Natural killer cell treated with Interleukin-12 subunit alpha and Interleukin-12 subunit beta and Interleukin-15 and Interleukin-18, amount 100 ng/mL, for 72 hours (primary cell): ENCODE measurements at regions not wholly inside any gene's neighbourhood (a gene's known extent, or its start where the extent isn't known, plus 50 kb on each side); places are given as distances from the start of the nearest gene placed in this dataset.
A peak's percentile ranks its signal among the peaks of the same experiment; 100 is the strongest.
"Not testable (repeated sequence)": the region's sequence is repeated elsewhere in the genome, so short reads cannot be mapped to it uniquely, and the experiment has no call there.

ENCODE experiments used
- ATAC-seq, 2 donors: fragments of 150-1000 bp; cut with Tn5 transposase in 1 of 2; sonication (Bioruptor Pico), chemical (Tn5 transposase) in 1 of 2; 2 replicates each; pipeline ENCODE4 v1.10.0; 2021
- DNase-seq: peaks from one replicate; pipeline ENCODE4 v3.0.0; 2022; ENCODE audit warnings: low spot score
- H3K27ac Mint-ChIP-seq, 2 donors: 1 replicate in 1 of 2; 2 replicates in 1 of 2; pipeline ENCODE4 v1.8.0; 2022; ENCODE audit warnings: mixed read lengths in 2 of 2, mild to moderate bottlenecking in 1 of 2, moderate library complexity in 1 of 2
- H3K27me3 Mint-ChIP-seq, 2 donors: 1 replicate in 1 of 2; 2 replicates in 1 of 2; pipeline ENCODE4 v1.8.0; 2022; ENCODE audit warnings: mixed read lengths in 2 of 2
- H3K36me3 Mint-ChIP-seq: one replicate; pipeline ENCODE4 v1.8.0; 2022; ENCODE audit warnings: mixed read lengths
- H3K4me1 Mint-ChIP-seq, 2 donors: 1 replicate in 1 of 2; 2 replicates in 1 of 2; pipeline ENCODE4 v1.8.0; 2022; ENCODE audit warnings: low read depth in 2 of 2, mixed read lengths in 2 of 2, mild to moderate bottlenecking in 1 of 2
- H3K4me3 Mint-ChIP-seq: one replicate; pipeline ENCODE4 v1.8.0; 2022; ENCODE audit warnings: mixed read lengths
- H3K9me3 Mint-ChIP-seq: 2 replicates; pipeline ENCODE4 v1.8.0; 2022; ENCODE audit warnings: mixed read lengths

- Mint-ChIP-seq H3K36me3 (no peaks in the 10 kb centered on the region), H3K9me3 (peaks cover 14% of the 10 kb centered on the region), H3K27ac (no peak overlapping the region), H3K27me3 (no peaks in the 10 kb centered on the region), H3K4me1 (no peaks in the 10 kb centered on the region), H3K4me3 (no peak overlapping the region)
- DNase-seq (no peak), ATAC-seq (no peak)
These were observed 641.4 kb downstream of the ACTR3B start for GRCh38 chr7:153400735-153401593.

DNA sequence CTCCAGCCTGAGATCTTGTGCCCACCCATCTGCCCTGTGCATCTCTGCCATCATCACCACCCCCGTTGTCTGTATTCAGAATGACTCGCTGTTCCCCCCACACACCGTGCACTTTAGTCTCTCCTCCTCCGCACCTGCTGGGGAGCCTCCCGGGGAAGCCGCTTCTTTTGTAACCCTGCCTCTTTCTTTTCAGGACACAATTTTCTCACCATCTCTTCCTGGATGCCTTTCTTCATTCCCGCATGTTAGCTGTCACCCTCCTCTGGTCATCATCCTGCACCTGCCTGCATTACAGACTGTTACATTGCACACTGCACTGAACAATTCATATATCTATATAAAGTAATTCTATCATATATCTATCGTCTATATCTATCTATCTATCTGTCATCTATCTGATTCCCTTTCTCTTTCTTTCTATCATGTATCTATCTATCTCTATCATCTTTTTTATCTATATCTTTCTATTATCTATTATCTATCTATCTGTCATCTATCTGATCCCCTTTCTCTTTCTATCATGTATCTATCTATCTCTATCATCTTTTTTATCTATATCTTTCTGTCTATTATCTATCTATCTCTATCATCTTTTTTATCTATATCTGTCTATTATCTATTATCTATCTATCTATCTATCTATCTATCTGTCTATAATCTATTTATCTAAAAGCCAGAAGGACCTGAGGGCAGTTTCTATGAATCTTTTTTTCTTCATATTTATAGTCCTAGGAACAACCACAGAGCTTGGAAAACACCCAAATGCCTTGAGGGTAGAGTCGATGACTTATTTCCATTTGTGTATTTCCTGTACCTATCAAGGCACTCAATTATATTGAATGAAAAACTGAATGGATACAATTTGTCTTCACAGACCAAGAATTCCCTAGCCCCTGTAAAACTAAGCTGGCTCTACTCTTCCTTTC, 642.5 kb downstream of the ACTR3B start:
- Mint-ChIP-seq H3K9me3 (peaks cover 19% of the 10 kb centered on the region), H3K27me3 (no peaks in the 10 kb centered on the region), H3K27ac (no peak overlapping the region), H3K4me1 (no peaks in the 10 kb centered on the region), H3K4me3 (no peak overlapping the region), H3K36me3 (no peaks in the 10 kb centered on the region)
- ATAC-seq (no peak), DNase-seq (no peak)

DNA sequence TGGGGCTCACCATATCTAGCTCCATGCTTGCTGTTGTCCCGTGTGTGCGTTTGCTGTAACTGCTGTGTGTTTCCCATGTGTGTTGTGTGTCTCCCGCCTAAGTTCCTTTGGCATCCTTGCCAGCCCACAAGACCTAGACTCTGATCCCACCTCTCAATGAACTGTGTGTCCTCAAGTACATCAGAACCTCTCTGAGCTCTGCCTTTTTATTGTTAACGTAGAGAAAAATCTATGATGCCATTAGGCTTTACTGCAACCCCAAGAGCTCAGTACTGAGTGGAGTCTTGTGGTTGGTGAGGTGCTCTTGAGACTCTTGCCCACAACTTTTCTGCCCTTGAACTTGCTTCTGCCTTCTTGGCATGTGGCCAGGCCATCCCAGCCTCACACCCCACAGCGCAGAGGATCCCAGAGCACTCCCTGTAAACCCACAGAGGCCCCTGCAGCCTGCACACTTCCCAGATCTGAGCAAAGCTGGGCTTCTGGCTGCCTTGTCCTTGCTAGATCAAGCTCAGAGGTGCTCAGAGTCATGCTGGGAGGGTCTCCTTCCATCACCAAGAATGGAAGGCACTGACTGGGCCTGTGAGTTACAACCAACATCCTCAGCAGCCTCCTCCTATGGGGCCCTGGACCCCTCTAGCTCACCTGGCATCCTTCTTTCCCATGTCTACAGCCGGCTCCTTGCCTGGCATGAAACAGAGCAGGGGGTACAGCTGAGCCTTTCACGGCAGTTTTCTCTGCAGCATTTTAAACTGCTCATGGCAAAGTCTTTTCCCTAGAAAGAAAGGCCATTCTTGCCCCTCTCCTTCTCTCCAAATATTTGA, 643.4 kb downstream of the ACTR3B start:
- no peaks in the 10 kb centered on the region for H3K27me3 Mint-ChIP-seq
- no peak for ATAC-seq
- H3K4me1 Mint-ChIP-seq, result no peaks in the 10 kb centered on the region
- no peak for DNase-seq
- peaks cover 22% of the 10 kb centered on the region for H3K9me3 Mint-ChIP-seq
- no peak overlapping the region for H3K4me3 Mint-ChIP-seq
- no peak overlapping the region for H3K27ac Mint-ChIP-seq
- H3K36me3 Mint-ChIP-seq, result no peaks in the 10 kb centered on the region

GRCh38 chr7:153404124-153404523, 644.6 kb downstream of the ACTR3B start:
- Mint-ChIP-seq H3K27me3 (no peaks in the 10 kb centered on the region), H3K4me1 (no peaks in the 10 kb centered on the region), H3K36me3 (no peaks in the 10 kb centered on the region), H3K4me3 (no peak overlapping the region), H3K27ac (no peak overlapping the region), H3K9me3 (peaks cover 24% of the 10 kb centered on the region)
- DNase-seq, result no peak
- ATAC-seq, result peak in 1 of 2 donors; percentile 12

DNA sequence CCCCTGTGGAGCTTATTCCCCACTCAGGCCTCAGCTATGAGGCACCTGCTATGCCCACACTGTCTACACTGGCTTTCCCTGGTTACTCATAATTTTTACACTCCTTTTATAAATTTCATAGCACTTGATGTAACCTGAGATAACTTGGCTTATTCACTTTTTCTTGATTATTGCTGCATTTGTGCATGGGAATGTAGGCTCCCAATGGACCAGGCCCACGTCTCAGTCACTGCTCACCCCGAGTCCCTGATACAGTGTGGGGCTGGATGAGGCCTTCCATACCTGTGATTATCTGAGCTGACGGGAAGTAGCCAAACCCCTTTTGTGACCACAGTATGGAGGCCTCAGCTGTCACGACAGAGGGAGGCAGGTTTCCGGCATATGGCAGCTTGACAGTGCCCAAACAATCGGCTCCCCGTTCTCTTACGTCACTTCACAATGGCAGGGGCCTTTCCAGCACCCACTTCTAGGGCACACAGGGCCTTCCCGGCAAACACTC, 645.3 kb downstream of the ACTR3B start:
- no peak for DNase-seq
- no peaks in the 10 kb centered on the region for H3K4me1 Mint-ChIP-seq
- H3K36me3 Mint-ChIP-seq, result no peaks in the 10 kb centered on the region
- no peak overlapping the region for H3K27ac Mint-ChIP-seq
- H3K27me3 Mint-ChIP-seq, result no peaks in the 10 kb centered on the region
- peaks cover 24% of the 10 kb centered on the region for H3K9me3 Mint-ChIP-seq
- H3K4me3 Mint-ChIP-seq, result no peak overlapping the region
- ATAC-seq, result no peak

DNA sequence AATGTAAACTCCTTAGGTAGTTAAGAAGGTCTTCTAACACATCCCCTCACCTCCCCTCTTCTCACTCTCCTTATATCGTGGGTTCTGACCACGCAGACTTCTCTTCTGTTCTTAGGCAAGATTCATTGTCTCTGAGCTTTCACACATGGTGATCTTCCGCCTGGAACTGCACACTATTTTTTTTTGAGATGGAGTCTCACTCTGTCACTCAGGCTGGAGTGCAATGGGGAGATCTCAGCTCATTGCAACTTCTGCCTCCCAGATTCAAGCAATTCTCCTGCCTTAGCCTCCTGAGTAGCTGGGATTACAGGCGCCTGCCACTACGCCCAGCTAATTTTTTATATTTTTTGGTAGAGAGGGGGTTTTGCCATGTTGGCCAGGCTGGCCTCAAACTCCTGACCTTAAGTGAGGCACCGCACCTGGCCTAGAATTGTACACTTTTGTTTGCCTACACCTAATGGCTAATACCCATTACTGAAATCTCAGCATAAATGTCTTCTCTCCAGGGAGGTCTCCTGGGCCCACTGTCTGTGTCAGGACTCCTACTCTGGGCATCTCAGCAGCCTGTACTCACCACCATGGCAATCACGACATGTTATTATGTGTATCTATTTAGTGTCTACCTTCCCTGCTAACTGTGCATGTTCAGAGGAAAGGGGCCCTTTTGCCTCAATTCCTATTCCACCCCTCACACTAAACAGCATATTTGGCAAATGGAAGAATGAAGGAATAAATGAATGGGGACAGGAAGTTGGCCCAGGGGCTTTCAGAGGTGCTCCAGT, 646.3 kb upstream of the DPP6 start:
- no peak for ATAC-seq
- Mint-ChIP-seq H3K4me1 (no peaks in the 10 kb centered on the region), H3K27me3 (no peaks in the 10 kb centered on the region), H3K9me3 (peaks cover 26% of the 10 kb centered on the region), H3K36me3 (peaks cover 3% of the 10 kb centered on the region), H3K27ac (no peak overlapping the region), H3K4me3 (no peak overlapping the region)
- no peak for DNase-seq

GRCh38 chr7:153406486-153406872, 645.7 kb upstream of the DPP6 start:
- H3K36me3 Mint-ChIP-seq, result peaks cover 7% of the 10 kb centered on the region
- peaks cover 29% of the 10 kb centered on the region for H3K9me3 Mint-ChIP-seq
- H3K27ac Mint-ChIP-seq, result no peak overlapping the region
- no peaks in the 10 kb centered on the region for H3K27me3 Mint-ChIP-seq
- ATAC-seq (no peak), DNase-seq (no peak)
- H3K4me1 Mint-ChIP-seq, result no peaks in the 10 kb centered on the region
- H3K4me3 Mint-ChIP-seq, result no peak overlapping the region

GRCh38 chr7:153407291-153408046, 644.7 kb upstream of the DPP6 start:
- H3K4me3 Mint-ChIP-seq, result no peak overlapping the region
- no peak for ATAC-seq
- H3K27ac Mint-ChIP-seq, result no peak overlapping the region
- DNase-seq, result no peak
- H3K9me3 Mint-ChIP-seq, result peaks cover 30% of the 10 kb centered on the region
- peaks cover 12% of the 10 kb centered on the region for H3K36me3 Mint-ChIP-seq
- H3K27me3 Mint-ChIP-seq, result no peaks in the 10 kb centered on the region
- H3K4me1 Mint-ChIP-seq, result no peaks in the 10 kb centered on the region

DNA sequence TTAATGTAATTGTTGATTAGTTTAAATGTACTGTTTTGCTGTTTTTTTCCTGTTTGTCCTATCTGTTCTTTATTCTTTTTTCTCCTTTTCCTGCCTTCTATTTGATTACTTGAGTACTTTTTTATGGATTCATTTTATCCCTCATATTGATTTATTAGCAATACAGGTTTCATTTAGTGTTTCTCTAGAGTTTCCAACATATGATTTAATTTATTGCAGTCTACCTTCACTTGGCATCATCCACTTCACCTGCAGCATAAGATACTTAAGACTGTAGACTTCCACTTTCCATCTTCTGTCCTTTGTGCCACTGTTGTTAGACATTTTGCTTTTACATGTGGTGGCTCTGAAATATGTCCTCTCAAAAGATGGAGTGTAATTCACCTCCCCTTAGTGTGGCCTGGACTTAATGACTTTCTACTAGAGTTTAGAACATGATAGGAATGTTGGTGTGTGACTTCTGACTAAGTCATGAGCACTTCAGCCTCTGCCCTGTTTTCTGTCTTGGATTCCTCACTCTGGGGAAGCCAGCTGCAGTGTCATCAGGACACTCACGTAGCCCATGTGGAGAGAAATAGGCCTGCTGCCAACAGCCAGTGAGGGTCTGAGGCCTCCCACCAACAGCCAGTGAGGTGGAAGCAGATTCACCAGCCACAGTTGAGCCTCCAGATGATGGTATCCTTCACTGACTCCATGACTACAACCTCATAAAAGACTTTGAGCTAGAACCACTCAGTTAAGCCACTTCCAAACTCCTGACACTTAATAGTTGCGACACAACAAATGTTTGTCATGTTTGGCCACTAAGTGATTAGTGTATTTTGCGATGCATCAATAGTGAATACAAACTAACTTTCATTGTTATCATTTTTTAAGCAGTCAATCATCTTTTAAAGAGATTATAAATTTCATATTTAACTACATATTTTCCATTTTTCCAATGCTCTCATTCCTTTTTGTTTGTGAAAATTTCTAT, 643.5 kb upstream of the DPP6 start:
- Mint-ChIP-seq H3K27ac (no peak overlapping the region), H3K4me3 (no peak overlapping the region), H3K36me3 (peaks cover 17% of the 10 kb centered on the region), H3K9me3 (peaks cover 32% of the 10 kb centered on the region), H3K27me3 (no peaks in the 10 kb centered on the region), H3K4me1 (no peaks in the 10 kb centered on the region)
- DNase-seq, result no peak
- ATAC-seq, result no peak

- H3K27ac Mint-ChIP-seq, result not testable (repeated sequence)
These were observed 642.4 kb upstream of the DPP6 start for GRCh38 chr7:153409567-153410342.

More at GRCh38 chr7:153409567-153410342, 642.4 kb upstream of the DPP6 start:
- not testable (repeated sequence) for ATAC-seq, H3K4me3 Mint-ChIP-seq, H3K4me1 Mint-ChIP-seq, H3K27me3 Mint-ChIP-seq, DNase-seq
- Mint-ChIP-seq H3K9me3 (peaks cover 32% of the 10 kb centered on the region), H3K36me3 (peaks cover 17% of the 10 kb centered on the region)
